HTR-8/SVneo (cell line): ENCODE measurements at regions not wholly inside any gene's neighbourhood (a gene's known extent, or its start where the extent isn't known, plus 50 kb on each side); places are given as distances from the start of the nearest gene placed in this dataset.
"Not testable (repeated sequence)": the region's sequence is repeated elsewhere in the genome, so short reads cannot be mapped to it uniquely, and the experiment has no call there.

ENCODE experiments used
- DNase-seq: peaks from one replicate; pipeline ENCODE4 v3.0.0; 2011; ENCODE audit warnings: low spot score, mixed read lengths; ENCODE audit not compliant: insufficient read length
- FAIRE-seq: peaks from 2 replicates; lab custom pipeline; 2011; peaks lifted over from hg19 to GRCh38; lab: Jason Lieb, UNC

DNA sequence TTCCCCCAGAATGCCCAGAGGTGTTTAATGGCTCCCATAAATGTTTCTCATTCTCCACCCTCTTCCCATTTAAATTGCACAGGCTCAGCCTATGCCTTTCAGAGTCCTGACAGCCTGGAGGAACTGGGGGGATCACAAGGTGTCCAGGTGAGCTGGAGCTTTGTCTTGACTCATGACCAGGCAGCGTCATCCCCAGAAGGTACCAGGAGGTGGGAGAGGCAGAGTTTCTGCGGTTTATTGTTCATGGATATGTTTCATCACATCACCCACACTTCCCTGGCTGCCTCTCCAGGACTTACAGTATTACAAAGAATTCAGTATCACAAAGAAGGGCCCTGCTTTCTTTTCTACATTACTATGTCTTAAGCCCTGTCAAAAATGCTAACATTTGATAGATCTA lies 103.2 kb upstream of the GALNT18 start:
- no peak for DNase-seq
- no peak for FAIRE-seq

DNA sequence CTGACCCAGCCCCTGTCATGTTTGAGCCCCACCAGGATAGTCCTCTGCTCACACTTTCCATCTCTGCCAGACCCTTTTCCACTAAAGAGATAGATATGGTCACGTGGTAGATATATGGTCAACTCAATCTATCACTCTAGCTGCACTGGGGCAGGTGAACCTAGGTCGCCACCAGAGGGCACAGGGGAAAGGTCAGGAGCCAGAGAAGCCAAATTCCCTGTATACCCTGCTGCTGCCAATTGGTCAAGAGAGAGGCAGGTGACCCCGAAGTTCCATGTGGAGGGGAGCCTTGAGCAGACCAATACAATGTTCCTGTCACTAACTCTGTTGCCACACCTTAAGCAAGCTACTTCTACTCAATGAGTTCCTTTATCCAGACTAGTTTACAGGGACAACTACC lies 101.1 kb upstream of the GALNT18 start:
- FAIRE-seq (no peak), DNase-seq (no peak)

DNA sequence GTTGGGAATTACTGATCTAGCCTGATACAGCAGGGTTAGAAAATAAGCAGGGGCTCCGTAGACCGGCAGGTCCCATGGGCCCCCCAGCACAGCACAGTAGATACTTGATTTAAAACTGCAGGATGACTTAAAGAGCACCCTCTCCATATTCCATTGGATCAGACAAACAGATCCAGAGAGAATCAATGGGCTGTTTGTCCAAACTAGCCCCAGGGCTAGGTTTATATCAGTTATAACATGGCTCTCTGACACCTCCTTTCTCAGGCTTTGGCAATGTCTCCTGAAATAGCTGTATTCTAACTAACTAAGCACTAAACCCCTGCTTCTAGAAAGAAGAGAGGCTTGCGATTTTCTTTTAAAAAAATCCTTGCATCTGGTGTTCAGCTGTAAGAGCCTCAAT lies 100.4 kb upstream of the GALNT18 start:
- FAIRE-seq (no peak), DNase-seq (no peak)

DNA sequence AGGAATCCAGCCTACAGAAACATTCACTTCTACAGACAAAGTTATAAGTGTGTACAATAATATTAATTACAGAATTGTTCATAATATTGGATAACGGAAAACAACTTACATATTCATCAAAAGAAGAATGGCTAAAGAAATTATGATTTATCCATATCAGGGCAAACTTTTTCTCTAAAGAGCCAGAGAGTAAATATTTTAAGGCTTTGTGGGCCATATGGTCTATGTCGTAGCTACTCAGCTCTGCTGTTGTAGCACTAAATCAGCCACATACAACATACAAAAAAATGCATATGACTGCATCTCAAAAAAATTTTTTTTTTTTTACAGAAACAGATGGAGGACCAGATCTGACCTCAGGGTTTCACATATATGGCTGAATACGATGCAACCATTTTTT lies 96.7 kb upstream of the GALNT18 start:
- no peak for FAIRE-seq
- DNase-seq: no peak

DNA sequence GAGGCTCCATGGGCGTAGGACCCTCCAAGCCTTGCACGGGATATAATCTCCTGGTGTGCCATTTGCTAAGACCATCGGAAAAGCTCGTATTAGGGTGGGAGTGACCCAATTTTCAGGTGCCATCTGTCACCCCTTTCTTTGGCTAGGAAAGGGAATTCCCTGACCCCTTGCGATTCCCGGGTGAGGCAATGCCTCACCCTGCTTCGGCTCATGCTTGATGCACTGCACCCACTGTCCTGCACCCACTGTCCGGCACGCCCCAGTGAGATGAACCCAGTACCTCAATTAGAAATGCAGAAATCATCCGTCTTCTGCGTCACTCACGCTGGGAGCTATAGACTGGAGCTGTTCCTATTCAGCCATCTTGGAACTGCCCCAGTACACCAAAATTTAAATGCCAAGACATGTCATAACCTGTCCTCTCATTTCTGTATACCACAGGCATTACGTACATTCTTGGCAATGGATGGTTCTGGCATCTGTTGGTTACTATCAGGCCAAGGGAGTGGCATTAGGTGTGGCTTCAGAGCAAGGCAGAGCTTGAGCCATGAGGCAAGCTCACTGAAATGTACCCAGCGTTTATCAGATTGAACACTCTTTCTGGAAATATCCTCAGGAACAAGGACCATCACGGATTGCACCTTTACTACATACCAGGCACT lies 95.4 kb upstream of the GALNT18 start:
- no peak for DNase-seq
- FAIRE-seq: peak; percentile 48

DNA sequence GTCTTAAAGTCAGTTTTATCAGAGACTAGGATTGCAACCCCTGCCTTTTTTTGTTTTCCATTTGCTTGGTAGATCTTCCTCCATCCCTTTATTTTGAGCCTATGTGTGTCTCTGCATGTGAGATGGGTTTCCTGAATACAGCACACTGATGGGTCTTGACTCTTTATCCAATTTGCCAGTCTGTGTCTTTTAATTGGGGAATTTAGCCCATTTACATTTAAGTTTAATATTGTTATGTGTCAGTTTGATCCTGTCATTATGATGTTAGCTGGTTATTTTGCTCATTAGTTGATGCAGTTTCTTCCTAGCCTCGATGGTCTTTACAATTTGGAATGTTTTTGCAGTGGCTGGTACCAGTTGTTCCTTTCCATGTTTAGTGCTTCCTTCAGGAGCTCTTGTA lies 93.3 kb upstream of the GALNT18 start:
- DNase-seq, FAIRE-seq: not testable (repeated sequence)

DNA sequence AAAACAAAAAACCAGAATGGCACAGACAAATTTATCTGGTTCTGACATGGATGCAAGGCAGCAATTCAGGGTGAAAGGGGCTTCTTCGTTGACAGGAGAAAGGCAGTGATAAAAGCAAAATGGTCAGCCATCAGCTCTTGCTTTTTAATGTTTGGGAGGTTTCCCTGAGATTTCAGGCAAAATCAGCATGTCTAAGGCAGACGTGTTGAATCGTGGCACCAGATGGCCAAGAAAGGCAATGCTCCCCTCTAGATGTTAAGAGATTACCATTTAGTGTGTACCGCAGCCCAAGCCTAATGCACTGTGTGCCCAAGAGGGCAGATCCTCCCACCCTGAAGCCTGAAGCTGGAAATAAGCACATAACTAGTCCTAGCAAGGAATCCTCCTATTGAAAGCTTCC lies 88.8 kb upstream of the GALNT18 start:
- no peak for DNase-seq
- FAIRE-seq: no peak

DNA sequence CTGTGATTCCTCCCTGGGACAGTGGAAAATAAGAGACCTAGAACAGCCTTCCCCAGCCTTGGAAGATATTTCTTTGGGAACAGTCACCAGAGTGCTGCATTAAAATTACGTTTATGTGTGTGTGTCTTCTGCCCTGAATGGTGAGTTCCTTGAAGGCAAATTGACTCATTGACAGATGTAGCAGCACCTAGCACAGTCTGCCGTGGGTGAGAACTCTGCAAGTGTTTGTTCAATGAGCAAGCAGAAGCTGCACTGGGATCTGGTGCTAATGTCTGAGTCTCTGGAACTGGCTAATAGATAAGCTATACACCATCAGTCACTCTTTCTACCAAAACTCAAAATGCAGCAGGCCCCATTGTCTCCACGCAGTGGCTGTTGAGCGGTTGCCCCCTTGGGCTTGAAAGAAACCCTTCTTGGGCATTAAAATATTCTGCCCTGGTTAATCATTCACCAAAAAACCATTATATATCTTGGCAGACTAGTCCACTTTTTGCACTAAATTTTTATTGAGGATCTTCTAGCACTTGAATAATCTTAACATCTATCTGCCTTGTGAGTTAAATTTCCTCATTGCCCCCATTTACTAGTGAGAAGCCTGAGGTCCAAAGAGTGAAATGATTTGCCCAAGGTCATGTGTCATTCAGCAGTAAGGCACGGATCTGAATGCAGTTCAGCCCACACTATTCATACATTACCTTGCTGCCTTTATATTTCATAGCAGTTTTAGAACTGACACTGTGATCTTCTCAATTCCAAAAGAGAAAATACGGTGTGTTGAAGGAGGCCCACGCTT lies 87.8 kb upstream of the GALNT18 start:
- DNase-seq: no peak
- no peak for FAIRE-seq

DNA sequence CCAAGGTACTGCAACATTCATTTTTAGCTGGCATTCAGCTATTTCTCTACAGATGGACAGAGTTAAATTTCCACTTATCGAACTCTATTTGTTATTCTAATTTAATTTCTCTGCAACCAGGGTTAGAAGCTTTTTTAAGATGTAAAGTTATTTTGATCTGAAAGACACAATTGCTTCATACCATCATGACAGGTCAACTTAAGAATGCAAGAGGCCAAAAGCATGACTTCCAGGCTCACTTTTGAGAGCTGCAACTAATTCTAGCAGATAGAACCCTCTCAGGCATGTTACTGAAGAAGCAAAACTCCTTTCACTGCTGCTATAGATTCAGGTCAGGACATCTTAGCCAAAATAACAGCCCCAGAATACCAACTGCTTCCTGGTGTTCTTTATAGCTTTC lies 86.5 kb upstream of the GALNT18 start:
- FAIRE-seq (no peak), DNase-seq (no peak)

DNA sequence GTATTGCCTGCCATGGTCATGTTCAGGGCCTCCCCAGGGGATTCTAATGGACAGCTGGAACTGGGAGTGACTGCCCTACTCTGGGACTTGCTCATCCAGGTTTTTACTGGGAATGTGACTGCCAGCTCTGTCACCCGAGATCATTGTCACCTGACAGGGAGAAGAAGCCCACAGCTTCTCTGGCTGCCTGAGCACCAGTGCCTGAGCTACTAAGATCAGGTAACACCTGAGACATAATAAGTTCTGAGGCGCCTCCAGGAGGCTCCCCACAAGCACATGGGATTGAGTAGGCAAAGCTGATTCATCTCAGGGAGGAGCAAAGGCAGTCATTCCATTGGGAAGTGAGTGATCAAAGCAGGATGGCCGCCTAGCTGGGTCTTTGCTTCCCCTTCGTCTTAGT lies 84.2 kb upstream of the GALNT18 start:
- DNase-seq (no peak), FAIRE-seq (no peak)

DNA sequence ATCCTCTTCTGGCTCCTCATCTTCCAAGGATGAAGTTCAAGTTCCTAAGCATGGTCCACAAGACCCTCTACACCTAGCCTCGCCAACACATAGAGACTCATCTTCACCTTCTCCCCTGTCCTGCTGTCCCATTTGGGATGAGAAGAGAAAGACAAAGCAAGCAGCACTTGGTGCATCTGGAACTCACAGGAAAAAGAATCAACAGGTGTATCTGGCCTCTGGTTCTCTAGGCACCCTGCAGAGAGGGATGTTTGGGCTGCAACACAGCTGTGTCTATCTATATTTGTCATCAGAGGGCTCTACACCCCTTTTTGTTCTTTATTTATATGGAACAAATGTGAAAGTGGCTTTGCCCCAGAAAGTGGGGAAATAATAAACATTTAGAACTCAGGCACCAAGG lies 82.1 kb upstream of the GALNT18 start:
- FAIRE-seq (no peak), DNase-seq (no peak)

DNA sequence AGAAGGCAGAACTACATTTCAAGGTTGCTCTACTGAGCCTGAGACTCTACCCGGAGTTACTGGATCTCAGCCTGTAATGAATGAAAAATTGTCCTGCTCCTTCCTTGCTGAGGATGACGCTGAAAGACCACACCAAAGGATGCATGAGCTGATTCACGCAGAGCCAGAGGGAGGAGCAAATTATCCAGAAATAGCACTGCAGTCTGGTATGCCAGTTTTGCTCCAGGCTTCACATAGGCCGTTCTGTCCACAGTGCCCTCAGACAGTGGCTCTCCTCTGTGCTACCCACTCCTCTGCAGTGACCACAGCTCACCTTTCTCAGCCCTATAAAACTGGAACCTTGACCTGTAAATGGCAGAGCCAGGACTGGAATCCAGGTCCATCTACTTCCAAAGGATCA lies 79.3 kb upstream of the GALNT18 start:
- FAIRE-seq (no peak), DNase-seq (peak; percentile 6)

DNA sequence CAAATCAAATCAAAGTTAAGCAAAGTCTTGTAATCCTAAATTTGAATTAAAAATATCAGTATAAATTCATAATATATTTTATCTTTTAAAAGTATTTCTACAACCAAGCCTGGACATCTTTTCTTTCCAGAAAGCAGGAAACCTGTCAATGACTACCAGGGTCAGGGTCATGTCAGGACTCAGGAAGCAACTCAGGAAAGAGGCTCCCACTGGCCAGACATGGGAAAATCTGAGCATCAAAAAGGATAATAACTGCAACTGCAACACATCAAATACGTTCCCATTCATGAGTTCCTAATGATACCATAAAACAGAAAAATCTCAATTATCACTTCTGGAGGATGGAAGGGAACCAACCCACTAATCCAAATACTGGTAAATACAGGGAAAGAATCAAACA lies 76.0 kb upstream of the GALNT18 start:
- no peak for DNase-seq
- no peak for FAIRE-seq

DNA sequence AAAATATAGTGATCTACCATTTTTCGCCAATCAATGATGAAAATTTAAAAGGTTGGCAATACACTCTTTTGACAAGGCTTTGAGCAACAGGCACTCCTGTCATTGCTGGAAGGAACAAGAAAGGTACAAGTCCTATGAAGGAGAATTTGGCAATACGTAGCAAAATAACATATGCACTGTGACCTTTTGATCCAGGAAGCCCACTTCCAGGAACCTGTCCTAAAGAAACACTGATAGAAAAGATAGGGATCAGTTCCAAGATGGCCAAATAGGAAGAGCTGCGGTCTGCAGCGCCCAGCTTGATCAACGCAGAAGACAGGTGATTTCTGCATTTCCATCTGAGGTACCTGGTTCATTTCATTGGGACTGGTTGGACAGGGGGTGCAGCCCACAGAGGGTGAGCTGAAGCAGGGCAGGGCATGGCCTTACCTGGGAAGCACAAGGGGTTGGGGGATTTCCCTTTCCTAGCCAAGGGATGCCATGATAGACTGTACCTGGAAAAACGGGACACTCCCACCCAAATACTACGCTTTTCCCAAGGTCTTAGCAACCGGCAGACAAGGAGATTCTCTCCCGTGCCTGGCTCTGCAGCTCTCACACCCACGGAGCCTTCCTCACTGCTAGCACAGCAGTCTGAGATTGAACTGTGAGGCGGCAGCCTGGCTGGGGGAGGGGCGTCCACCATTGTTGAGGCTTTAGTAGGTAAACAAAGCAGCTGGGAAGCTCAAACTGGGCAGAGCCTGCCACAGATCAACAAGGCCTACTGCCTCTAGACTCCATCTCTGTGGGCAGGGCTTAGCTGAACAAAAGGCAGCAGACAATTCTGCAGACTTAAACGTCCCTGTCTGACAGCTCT lies 69.7 kb upstream of the GALNT18 start:
- FAIRE-seq: no peak
- DNase-seq: no peak

DNA sequence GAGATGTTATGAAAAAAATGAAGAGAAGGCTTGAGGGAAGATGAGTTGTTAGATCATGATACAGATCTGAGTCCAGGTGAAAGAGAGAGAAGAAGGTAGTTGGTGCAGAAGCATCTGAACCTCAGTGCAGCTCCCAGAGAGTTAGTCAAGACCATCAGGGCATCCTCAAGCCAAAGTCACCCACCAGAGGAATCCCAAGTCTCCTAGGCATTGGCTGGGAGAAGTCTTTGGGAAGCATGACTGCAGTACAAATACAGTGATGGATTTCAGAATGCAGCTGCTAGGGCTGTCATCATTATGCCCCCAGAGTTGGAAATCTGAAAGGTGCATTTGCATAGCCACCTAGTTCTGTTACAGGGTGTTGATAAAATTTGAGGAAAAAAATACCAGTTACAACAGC lies 59.7 kb upstream of the GALNT18 start:
- FAIRE-seq (no peak), DNase-seq (no peak)

DNA sequence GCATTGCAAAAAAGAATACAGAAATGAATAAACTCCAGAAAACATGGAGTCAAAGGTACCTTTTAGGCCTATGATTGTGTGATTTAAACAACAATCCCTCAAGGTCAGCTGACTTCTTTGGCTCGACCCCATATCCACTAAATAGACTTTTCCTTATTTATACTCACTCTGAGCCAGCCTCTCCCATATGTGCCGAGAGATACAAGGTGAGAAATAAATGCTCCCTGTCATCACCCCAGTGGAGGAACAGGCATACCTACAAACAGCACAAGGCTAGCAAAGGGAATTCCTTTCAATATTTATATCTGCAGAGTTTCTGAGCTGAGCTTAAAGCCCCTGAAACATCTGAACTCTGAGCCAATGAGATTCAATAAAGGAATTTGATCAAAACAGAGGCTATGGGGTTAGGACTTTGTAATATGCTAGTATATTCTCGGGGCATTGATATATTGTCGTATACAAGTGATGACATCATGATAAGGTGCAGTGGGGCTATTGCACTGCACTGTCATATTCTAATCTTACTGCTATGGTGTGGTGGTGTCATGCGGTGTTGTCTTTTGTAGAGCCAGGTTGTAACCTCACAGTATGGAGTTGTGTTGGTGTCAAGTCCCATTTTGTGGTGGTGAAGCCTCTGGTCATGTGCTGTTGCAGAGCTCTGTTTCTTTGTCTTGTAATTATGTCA lies 56.0 kb upstream of the GALNT18 start:
- FAIRE-seq (no peak), DNase-seq (no peak)

DNA sequence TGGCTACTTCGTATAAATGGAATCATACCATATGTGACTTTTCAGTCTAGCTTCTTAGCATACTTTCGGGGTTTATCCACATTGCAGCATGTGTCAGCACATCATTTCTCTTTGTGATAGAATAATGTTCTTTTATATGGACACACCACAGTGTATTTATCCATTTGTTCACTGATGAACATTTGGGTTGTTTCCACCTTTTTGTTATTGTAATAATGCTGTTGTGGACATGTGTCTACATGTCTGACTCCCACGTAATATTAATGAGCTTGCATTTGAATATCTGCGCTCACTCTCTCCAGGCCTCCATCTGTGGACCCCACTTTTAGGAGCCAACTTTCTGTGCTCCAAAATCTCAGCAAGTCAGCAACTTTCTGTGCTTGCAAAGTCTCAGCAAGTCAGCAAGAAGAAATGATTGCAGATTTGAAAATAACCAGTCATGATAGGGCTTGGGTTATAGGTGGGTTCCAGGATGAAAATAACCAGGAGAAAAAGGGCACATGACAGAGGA lies 53.9 kb upstream of the GALNT18 start:
- no peak for DNase-seq
- FAIRE-seq: no peak

DNA sequence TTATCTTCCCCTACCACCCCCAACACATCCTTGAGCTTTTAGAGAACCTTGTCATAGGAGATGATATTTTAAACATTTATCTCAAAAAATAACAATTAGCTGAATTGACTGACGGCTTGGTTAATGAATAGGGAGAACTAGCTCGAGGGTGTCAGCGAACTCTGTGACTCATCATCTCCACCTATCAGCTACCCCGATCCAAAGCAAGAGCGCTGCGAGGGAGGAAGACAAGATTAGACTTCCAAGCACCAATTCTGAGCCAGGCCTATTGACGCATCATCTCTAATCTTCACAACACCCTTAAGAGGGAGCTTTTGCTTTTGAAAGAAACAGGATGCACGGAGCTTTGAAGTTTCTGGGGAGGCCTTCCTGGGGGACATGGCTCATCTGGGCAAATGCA lies 51.0 kb upstream of the GALNT18 start:
- no peak for FAIRE-seq
- no peak for DNase-seq

DNA sequence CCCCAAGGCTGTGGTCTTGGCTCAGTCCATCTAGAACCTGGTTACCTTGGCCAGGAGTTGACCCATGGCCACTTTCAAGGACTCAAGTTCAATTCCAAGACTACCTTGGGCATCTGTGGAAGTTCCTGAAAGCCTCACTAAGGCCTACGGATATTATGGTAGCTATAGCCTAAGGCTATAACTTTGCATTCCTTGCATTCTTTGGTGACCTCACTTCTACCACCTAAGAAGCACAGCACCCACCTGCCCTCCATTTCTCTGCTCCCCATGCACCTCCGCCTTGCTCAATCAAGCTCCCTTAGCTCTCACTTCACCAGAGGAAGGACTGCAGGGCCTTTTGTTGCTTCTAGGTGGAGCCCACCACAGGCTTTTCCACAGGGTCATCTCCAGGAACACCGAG lies 50.3 kb upstream of the GALNT18 start:
- FAIRE-seq (no peak), DNase-seq (no peak)
